ENCODE measurements at regions not wholly inside any gene's neighbourhood (a gene's known extent, or its start where the extent isn't known, plus 50 kb on each side); places are given as distances from the start of the nearest gene placed in this dataset.
"Not testable (repeated sequence)": the region's sequence is repeated elsewhere in the genome, so short reads cannot be mapped to it uniquely, and the experiment has no call there.

- no peak for DNase-seq (ENCODE audit: low spot score)
Measured at GRCh38 chr14:87306409-87307168, 686.4 kb downstream of the GALC start.

DNA sequence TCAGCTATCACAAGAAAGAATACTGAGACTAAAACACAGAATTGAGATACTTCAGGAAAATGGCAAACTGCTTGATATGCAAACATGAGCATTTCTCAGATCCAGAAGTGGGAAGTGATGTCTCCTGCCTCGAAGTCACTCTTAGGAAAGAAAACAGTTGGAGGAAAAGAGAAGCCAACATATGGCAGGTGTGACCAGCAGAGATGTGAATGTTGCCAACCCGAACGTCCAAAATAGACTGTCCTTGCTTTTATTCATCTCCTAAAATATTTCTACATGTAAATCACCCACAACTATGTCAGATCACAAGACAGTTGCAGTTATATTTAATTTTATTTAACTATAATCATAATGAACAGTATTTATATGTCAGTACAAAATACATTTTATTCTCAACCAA is 687.6 kb downstream of the GALC start:
- DNase-seq (ENCODE audit: low spot score), result no peak

DNA sequence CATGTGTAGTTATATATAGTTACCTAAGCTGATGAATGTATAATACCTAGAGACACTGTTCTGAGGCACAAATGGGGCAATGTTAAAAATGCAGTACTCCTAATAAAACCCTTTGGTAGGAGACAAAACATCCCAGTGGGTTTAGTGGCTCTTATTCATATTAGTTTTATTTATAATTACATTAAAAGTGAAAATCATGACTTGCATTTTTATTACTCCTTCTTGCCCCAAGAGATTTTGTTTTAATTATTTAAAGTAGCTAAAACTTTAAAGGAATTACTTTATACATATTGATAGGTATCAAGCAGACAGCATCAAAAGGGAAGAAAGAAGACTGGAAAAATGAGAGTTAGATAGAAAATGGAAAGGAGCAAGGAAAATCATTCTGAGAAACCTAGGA is 688.6 kb downstream of the GALC start:
- DNase-seq (ENCODE audit: low spot score), result no peak

DNA sequence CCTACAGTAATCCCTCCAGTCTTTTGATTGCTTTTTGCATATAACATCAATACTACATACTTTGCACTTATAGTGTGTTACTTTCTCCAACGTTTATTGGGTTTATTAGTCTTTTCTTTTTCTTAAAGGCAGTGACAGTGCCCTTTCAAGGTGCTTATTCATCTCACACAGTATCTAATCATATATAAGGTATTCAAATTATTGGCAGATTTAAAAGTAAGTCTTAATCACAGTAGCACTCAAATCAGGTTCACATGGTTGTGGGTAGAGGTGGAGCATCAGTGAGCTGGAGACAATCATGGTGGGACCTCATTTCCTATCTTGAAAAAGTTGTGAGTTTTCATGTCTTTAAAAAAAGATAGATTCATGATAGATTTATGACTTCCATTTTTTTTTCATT is 706.2 kb downstream of the GALC start:
- no peak for DNase-seq (ENCODE audit: low spot score)

- DNase-seq (ENCODE audit: low spot score), result no peak
Measured at GRCh38 chr14:87286191-87286590, 706.8 kb downstream of the GALC start.

GRCh38 chr14:87285506-87285905 is 707.5 kb downstream of the GALC start:
- DNase-seq (ENCODE audit: low spot score), result no peak

GRCh38 chr14:87283547-87283946 is 709.4 kb downstream of the GALC start:
- DNase-seq (ENCODE audit: low spot score), result no peak

DNA sequence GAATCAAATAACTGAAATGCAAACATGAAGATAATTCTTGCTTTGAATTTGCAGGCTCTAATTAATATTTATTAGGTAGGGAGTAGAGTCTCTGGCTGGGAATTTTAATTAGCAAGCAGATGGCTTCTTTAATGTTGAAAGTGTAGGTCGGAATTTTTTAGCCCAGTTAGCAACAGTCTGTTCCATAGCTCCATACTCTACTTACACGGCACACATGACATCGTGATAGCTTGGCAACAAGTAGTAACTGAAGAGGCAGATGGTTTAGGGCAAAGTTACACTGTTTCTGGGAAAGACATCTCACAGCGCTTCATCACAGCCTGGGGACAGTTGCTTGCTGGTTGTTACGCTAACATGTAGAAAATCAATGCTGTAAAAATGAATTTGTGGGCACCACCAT is 710.7 kb downstream of the GALC start:
- no peak for DNase-seq (ENCODE audit: low spot score)

- DNase-seq (ENCODE audit: low spot score), result no peak
Measured at GRCh38 chr14:87278415-87278814, 714.6 kb downstream of the GALC start.

- DNase-seq (ENCODE audit: low spot score), result no peak
Measured at GRCh38 chr14:87271331-87271730, 721.7 kb downstream of the GALC start.

GRCh38 chr14:87268997-87269396 is 724.0 kb downstream of the GALC start:
- DNase-seq (ENCODE audit: low spot score), result no peak

- DNase-seq (ENCODE audit: low spot score), result no peak
Measured at GRCh38 chr14:87264796-87265195, 728.2 kb downstream of the GALC start.

GRCh38 chr14:87264272-87264785 is 728.7 kb downstream of the GALC start:
- no peak for DNase-seq (ENCODE audit: low spot score)

- DNase-seq (ENCODE audit: low spot score), result no peak
Measured at GRCh38 chr14:87261621-87262020, 731.4 kb downstream of the GALC start.

DNA sequence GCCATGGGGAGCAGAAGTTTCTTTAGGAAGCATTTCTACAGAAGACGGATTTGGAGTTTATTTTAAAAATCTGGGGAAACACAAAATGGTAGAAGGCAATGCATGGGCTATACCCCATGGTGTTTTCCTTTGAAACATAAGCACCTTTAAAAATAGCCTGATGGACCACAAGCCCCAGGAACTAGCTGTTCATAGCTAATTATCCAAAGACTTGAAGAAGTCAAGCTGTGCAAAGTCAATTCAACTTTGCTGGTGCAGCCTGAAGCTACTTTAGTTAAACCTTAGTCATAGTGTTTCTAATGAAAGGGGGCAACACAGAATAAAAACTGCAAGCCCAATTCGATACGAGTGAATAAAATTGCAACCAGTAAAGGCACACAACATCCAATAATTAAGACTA is 732.5 kb downstream of the GALC start:
- no peak for DNase-seq (ENCODE audit: low spot score)

- DNase-seq (ENCODE audit: low spot score), result no peak
Measured at GRCh38 chr14:87257421-87257820, 735.6 kb downstream of the GALC start.

DNA sequence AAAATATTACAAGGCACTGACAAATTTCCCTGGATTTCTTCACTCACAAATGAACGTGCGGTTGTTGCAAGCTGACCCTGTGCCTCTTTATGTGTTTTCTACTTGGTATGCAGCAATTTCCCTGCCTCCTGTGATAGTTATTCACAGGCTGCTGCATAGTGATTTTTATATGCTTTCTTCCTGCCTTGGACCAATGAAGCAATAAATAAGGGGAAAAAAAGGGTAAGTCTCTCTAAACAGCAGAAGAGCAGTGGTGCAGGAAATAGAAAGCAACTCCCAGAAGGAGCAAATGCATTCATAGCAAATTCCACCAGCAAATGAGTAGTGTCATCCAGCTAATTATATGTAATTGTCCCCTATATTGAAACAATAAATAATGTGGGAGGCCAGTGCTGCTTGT is 737.9 kb downstream of the GALC start:
- DNase-seq (ENCODE audit: low spot score), result no peak

DNA sequence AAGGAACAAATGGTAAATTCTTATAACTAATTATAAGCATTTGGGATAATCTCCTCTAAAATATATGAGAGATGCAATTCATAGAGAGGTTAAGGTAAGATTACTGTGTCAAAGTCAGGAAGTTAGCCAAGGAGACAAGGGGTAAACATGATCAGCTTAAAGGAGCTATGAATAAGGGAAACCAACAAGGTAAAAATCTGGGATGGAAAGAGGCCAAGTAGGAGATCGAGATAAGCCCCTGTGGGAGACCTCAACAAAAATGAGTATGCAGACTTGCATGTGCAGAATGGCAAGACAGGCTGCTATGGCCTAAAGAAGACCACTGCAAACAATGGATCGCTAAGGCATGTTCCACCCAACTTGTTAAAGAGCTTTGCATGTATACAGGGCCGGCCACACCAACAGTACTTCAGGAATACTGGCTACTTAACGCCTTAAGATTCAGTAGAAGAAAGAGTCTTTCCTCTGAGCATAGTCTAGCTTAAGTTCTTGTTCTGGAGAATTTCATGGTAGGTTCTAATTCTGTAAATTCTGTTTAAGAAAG is 738.6 kb downstream of the GALC start:
- DNase-seq (ENCODE audit: low spot score), result no peak

DNA sequence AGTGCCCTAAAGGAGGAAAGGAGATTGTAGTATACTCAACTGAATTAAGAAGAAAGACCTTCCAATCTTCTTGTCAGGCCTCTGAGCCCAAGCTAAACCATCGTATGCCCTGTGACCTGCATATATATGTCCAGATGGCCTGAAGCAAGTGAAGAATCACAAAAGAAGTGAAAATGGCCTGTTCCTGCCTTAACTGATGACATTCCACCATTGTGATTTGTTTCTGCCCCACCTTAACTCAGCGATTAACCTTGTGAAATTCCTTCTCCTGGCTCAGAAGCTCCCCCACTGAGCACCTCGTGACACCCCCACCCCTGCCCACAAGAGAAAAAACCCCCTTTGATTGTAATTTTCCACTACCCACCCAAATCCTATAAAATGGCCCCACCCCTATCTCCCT is 739.2 kb downstream of the GALC start:
- DNase-seq (ENCODE audit: low spot score), result not testable (repeated sequence)

- DNase-seq (ENCODE audit: low spot score), result no peak
Measured at GRCh38 chr14:87252103-87252502, 740.9 kb downstream of the GALC start.

GRCh38 chr14:87251011-87251410 is 742.0 kb downstream of the GALC start:
- no peak for DNase-seq (ENCODE audit: low spot score)

DNA sequence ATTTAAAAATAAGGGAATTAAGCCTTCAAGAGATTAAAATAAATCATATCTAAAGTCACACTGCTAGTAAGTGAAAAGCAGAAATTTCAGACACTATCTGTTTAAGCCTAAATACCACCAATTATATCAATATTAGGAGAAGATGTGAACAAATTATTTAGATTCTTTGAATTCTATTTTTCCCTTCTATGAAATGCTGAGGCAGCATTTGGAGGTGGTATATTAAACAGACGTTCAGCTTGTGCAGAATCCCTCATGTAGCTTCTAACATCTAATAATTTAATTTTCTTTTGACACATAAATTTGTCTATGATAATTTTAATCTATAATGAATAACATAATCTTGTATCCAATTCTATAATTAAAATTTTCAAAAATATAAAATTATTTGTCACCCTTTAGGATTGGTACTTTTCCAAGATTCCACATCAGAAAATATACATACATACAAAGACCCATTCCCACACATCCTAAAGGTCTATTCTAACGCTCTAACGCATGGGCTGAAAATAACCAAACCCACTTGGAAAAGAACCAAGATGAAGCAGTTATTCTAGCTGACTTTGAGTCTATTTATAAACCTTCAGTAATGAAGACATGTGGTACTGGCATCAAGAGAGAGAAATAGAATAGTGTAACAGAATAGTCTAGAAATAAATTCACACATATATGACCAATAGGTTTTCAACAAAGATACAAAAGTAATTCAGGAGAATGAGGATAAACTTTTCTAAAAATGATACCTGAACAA is 751.8 kb downstream of the GALC start:
- DNase-seq (ENCODE audit: low spot score), result no peak

DNA sequence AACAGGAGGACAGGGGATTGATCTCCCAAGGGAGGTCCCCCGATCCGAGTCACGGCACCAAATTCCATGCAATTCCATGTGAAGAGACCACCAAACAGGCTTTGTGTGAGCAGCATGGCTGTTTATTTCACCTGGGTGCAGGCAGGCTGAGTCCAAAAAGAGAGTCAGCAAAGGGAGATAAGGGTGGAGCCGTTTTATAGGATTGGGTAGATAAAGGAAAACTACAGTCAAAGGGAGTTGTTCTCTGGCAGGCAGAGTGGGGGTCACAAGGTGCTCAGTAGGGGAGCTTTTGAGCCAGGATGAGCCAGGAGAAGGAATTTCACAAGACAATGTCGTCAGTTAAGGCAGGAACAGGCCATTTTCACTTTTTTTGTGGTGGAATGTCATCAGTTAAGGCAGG is 752.7 kb downstream of the GALC start:
- DNase-seq (ENCODE audit: low spot score), result not testable (repeated sequence)

All from CD4-positive, alpha-beta T cell treated with Interleukin-2 at 100 ng/mL for 4 hours (primary cell).